Colonic mucosa (tissue), 4 donors: ENCODE measurements at regions not wholly inside any gene's neighbourhood (a gene's known extent, or its start where the extent isn't known, plus 50 kb on each side); places are given as distances from the start of the nearest gene placed in this dataset.

Experiments used
- DNase-seq: peaks from one replicate; pipeline ENCODE4 v3.0.0-alpha.2; 2020
- H3K27ac ChIP-seq: fragments of 200-600 bp; one replicate; pipeline ENCODE4 v1.8.0; 2021
- H3K27me3 ChIP-seq: fragments of 200-600 bp; one replicate; pipeline ENCODE4 v1.8.0; 2021
- H3K36me3 ChIP-seq: fragments of 200-600 bp; one replicate; pipeline ENCODE4 v1.8.0; 2021
- H3K4me1 ChIP-seq: fragments of 200-600 bp; one replicate; pipeline ENCODE4 v1.8.0; 2021; ENCODE audit warnings: mild to moderate bottlenecking
- H3K4me3 ChIP-seq: fragments of 200-600 bp; one replicate; pipeline ENCODE4 v1.8.0; 2021
- H3K9ac ChIP-seq, 2 donors: one replicate each; pipeline ENCODE4 v1.7.0; 2013; ENCODE audit warnings: control low read depth in 2 of 2, low read depth in 2 of 2, low read length in 2 of 2
- H3K9me3 ChIP-seq: fragments of 200-600 bp; one replicate; pipeline ENCODE4 v1.8.0; 2021
- CTCF ChIP-seq: fragments of 200-600 bp; IDR thresholded peaks from one replicate; pipeline ENCODE4 v1.8.0; 2022; ENCODE audit warnings: antibody characterized with exemption, mild to moderate bottlenecking
- intact Hi-C: fragments of 100-400 bp; cut with DNase I; formaldehyde crosslinking; loops from one replicate; pipeline ENCODE4 v1.14.1; 2022
- donor health status: healthy.
- donor health status: DM: no; HTN: no; CAD: no.
- donor health status: DM: no; HTN: no; CAD: no.

- Histone ChIP-seq H3K36me3 (no peaks in the 10 kb centered on the region), H3K27me3 (no peaks in the 10 kb centered on the region), H3K9me3 (no peaks in the 10 kb centered on the region), H3K4me1 (no peaks in the 10 kb centered on the region), H3K9ac (no peak overlapping the region), H3K4me3 (no peak overlapping the region), H3K27ac (no peak overlapping the region)
- no peak for TF ChIP-seq CTCF
- intact Hi-C loops: no loop called here
- DNase-seq: no peak
Measured at GRCh38 chr2:19532547-19533196, 174.2 kb upstream of the OSR1 start.

DNA sequence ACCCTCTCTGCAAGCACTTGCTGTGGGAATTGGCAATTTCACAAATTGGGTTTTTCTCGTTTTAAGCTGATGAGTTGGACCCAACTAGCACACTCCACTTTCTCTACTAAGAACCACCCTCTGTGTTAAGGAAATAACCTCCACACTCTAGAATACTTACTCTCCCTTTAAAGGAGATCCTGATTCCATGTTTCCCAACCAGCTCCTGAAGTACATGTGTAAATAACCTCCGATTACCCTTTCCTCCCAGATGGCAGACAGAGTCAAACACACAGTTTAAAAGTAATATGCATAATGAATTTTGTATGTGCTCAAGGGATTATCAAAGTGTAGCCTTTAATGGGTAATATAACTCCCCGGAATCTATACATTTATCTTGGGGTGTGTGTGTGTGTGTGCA is 171.3 kb upstream of the OSR1 start:
- intact Hi-C loops: no loop called here
- Histone ChIP-seq H3K27me3 (no peaks in the 10 kb centered on the region), H3K4me1 (no peaks in the 10 kb centered on the region), H3K36me3 (no peaks in the 10 kb centered on the region), H3K9ac (no peak overlapping the region), H3K4me3 (no peak overlapping the region), H3K9me3 (no peaks in the 10 kb centered on the region), H3K27ac (no peak overlapping the region)
- no peak for DNase-seq
- no peak for TF ChIP-seq CTCF

DNA sequence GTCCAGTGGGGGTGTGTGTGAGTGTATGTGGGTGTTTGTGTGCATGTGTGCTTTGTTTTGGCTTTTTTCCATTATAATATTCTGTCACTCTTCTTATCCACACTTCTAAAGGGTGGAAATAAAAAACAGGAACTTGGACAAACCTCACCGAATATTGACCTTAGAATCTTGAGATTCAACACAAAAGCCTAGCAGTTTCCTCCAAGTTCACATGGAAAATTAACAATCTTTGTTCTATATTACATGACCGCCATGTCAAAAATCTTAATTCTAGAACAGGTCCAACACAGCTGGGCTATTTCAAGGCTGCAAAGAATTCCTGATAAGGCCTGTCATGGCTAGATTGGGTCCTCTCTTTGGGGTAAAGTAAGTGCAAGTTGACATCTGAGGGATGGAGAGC is 169.3 kb upstream of the OSR1 start:
- intact Hi-C loops: no loop called here
- Histone ChIP-seq H3K27ac (no peak overlapping the region), H3K4me3 (no peak overlapping the region), H3K9ac (no peak overlapping the region), H3K9me3 (no peaks in the 10 kb centered on the region), H3K27me3 (no peaks in the 10 kb centered on the region), H3K36me3 (no peaks in the 10 kb centered on the region), H3K4me1 (no peaks in the 10 kb centered on the region)
- no peak for DNase-seq
- TF ChIP-seq CTCF: no peak

- intact Hi-C loops: no loop called here
- Histone ChIP-seq H3K27ac (no peak overlapping the region), H3K4me3 (no peak overlapping the region), H3K9me3 (no peaks in the 10 kb centered on the region), H3K36me3 (no peaks in the 10 kb centered on the region), H3K27me3 (no peaks in the 10 kb centered on the region), H3K4me1 (no peaks in the 10 kb centered on the region), H3K9ac (no peak overlapping the region)
- no peak for TF ChIP-seq CTCF
- no peak for DNase-seq
Measured at GRCh38 chr2:19525313-19525712, 166.9 kb upstream of the OSR1 start.

DNA sequence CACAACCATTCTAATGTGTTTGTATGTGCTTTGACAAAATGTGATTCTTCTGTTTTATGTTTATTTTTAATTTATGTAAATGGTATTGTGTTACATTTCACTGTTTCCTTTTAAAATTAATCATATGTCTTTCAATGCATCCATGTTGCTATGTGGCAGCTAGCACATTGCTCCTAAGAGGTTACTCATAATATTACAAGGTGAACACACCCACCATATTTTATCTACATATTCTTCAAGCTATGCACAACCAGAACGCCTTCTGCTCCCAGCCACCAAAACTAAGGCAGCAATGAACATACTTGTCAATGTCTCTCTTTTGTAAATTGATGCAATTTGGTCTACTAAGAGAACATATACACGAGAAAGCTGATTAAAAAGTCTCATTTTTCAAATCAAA is 160.6 kb upstream of the OSR1 start:
- no peak overlapping the region for H3K27ac ChIP-seq
- no peak for DNase-seq
- H3K27me3 ChIP-seq: no peaks in the 10 kb centered on the region
- H3K4me3 ChIP-seq: no peak overlapping the region
- no peaks in the 10 kb centered on the region for H3K36me3 ChIP-seq
- no peak overlapping the region for H3K9ac ChIP-seq
- intact Hi-C loops: no loop called here
- H3K9me3 ChIP-seq: no peaks in the 10 kb centered on the region
- TF ChIP-seq CTCF: no peak
- H3K4me1 ChIP-seq: no peaks in the 10 kb centered on the region

DNA sequence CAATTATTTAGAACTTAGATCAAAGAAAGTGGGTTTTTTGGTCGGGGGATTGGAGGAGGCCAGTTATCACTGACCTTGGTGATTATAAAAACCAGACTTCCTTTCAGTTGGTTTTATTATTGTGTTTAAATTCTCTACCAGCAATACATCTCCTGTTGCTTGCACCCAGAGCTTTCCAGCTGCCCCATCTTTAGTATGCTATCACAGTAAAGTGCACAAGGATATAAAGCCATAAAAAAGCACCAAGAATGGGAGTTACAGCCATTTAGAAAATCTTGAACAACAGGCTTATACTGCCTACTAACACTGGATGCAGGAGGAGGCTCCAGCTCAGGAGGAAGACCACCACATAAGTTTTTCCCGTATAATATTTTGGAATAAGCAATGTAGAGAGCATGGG is 148.7 kb upstream of the OSR1 start:
- H3K9me3 ChIP-seq: no peaks in the 10 kb centered on the region
- intact Hi-C loops: no loop called here
- H3K4me3 ChIP-seq: no peak overlapping the region
- H3K27ac ChIP-seq: no peak overlapping the region
- no peak overlapping the region for H3K9ac ChIP-seq
- no peak for DNase-seq
- H3K36me3 ChIP-seq: no peaks in the 10 kb centered on the region
- no peaks in the 10 kb centered on the region for H3K4me1 ChIP-seq
- TF ChIP-seq CTCF: no peak
- H3K27me3 ChIP-seq: no peaks in the 10 kb centered on the region
